ENCODE measurements at regions not wholly inside any gene's neighbourhood (a gene's known extent, or its start where the extent isn't known, plus 50 kb on each side); places are given as distances from the start of the nearest gene placed in this dataset.

- WGBS, result 60% methylated on average over 3 of the region's 3 CpGs
- Histone ChIP-seq H3K4me1 (ENCODE audit: control insufficient read depth, insufficient read depth, low read length) (no peaks in the 10 kb centered on the region), H3K4me3 (ENCODE audit: low read length) (no peak overlapping the region), H3K27me3 (ENCODE audit: control insufficient read depth, insufficient read depth) (no peaks in the 10 kb centered on the region), H3K27ac (ENCODE audit: low read length) (no peak overlapping the region), H3K9me3 (ENCODE audit: control insufficient read depth, low read length) (no peaks in the 10 kb centered on the region)
- ATAC-seq, result no peak
- DNase-seq, result no peak
- intact Hi-C loops (cut with DNase I), result no loop called here
These were observed 209.2 kb upstream of the PMEPA1 start for GRCh38 chr20:57919049-57919448.

GRCh38 chr20:57918551-57918950 lies 208.7 kb upstream of the PMEPA1 start:
- no peak overlapping the region for H3K4me3 ChIP-seq (ENCODE audit: low read length)
- H3K9me3 ChIP-seq (ENCODE audit: control insufficient read depth, low read length), result no peaks in the 10 kb centered on the region
- H3K27ac ChIP-seq (ENCODE audit: low read length), result no peak overlapping the region
- DNase-seq, result no peak
- H3K27me3 ChIP-seq (ENCODE audit: control insufficient read depth, insufficient read depth), result no peaks in the 10 kb centered on the region
- no peaks in the 10 kb centered on the region for H3K4me1 ChIP-seq (ENCODE audit: control insufficient read depth, insufficient read depth, low read length)
- intact Hi-C loops (cut with DNase I), result no loop called here
- 89% methylated on average over 4 of the region's 4 CpGs for WGBS
- ATAC-seq, result no peak

- WGBS, result 69% methylated on average over 4 of the region's 4 CpGs
- H3K4me1 ChIP-seq (ENCODE audit: control insufficient read depth, insufficient read depth, low read length), result no peaks in the 10 kb centered on the region
- DNase-seq (no peak), ATAC-seq (no peak)
- H3K27me3 ChIP-seq (ENCODE audit: control insufficient read depth, insufficient read depth), result no peaks in the 10 kb centered on the region
- intact Hi-C loops (cut with DNase I), result no loop called here
- H3K4me3 ChIP-seq (ENCODE audit: low read length), result no peak overlapping the region
- no peaks in the 10 kb centered on the region for H3K9me3 ChIP-seq (ENCODE audit: control insufficient read depth, low read length)
- H3K27ac ChIP-seq (ENCODE audit: low read length), result no peak overlapping the region
These were observed 204.4 kb upstream of the PMEPA1 start for GRCh38 chr20:57914205-57914604.

GRCh38 chr20:57913156-57913930 lies 203.5 kb upstream of the PMEPA1 start:
- no peaks in the 10 kb centered on the region for H3K9me3 ChIP-seq (ENCODE audit: control insufficient read depth, low read length)
- H3K4me1 ChIP-seq (ENCODE audit: control insufficient read depth, insufficient read depth, low read length), result no peaks in the 10 kb centered on the region
- no peak for ATAC-seq
- no peak overlapping the region for H3K27ac ChIP-seq (ENCODE audit: low read length)
- H3K27me3 ChIP-seq (ENCODE audit: control insufficient read depth, insufficient read depth), result no peaks in the 10 kb centered on the region
- 95% methylated on average over 12 of the region's 12 CpGs for WGBS
- intact Hi-C loops (cut with DNase I), result no loop called here
- H3K4me3 ChIP-seq (ENCODE audit: low read length), result no peak overlapping the region
- no peak for DNase-seq

GRCh38 chr20:57912227-57912582 lies 202.4 kb upstream of the PMEPA1 start:
- DNase-seq (peak in 1 of 3 donors; percentile 31), ATAC-seq (peak; percentile 44 to 86)
- Histone ChIP-seq H3K4me1 (ENCODE audit: control insufficient read depth, insufficient read depth, low read length) (no peaks in the 10 kb centered on the region), H3K27me3 (ENCODE audit: control insufficient read depth, insufficient read depth) (no peaks in the 10 kb centered on the region), H3K9me3 (ENCODE audit: control insufficient read depth, low read length) (no peaks in the 10 kb centered on the region), H3K4me3 (ENCODE audit: low read length) (no peak overlapping the region), H3K27ac (ENCODE audit: low read length) (no peak overlapping the region)
- intact Hi-C loops (cut with DNase I), result no loop called here
- 39% methylated on average over 6 of the region's 6 CpGs for WGBS

GRCh38 chr20:57911512-57912226 lies 201.9 kb upstream of the PMEPA1 start:
- ATAC-seq (no peak), DNase-seq (no peak)
- Histone ChIP-seq H3K27me3 (ENCODE audit: control insufficient read depth, insufficient read depth) (no peaks in the 10 kb centered on the region), H3K27ac (ENCODE audit: low read length) (no peak overlapping the region), H3K4me1 (ENCODE audit: control insufficient read depth, insufficient read depth, low read length) (no peaks in the 10 kb centered on the region), H3K9me3 (ENCODE audit: control insufficient read depth, low read length) (no peaks in the 10 kb centered on the region), H3K4me3 (ENCODE audit: low read length) (no peak overlapping the region)
- 92% methylated on average over 14 of the region's 14 CpGs for WGBS
- intact Hi-C loops (cut with DNase I), result no loop called here

- no peak for DNase-seq
- Histone ChIP-seq H3K9me3 (ENCODE audit: control insufficient read depth, low read length) (no peaks in the 10 kb centered on the region), H3K4me3 (ENCODE audit: low read length) (no peak overlapping the region), H3K27ac (ENCODE audit: low read length) (no peak overlapping the region), H3K4me1 (ENCODE audit: control insufficient read depth, insufficient read depth, low read length) (no peaks in the 10 kb centered on the region), H3K27me3 (ENCODE audit: control insufficient read depth, insufficient read depth) (no peaks in the 10 kb centered on the region)
- WGBS, result 100% methylated on average over 1 of the region's 1 CpG
- intact Hi-C loops (cut with DNase I), result no loop called here
- ATAC-seq, result no peak
These were observed 200.9 kb upstream of the PMEPA1 start for GRCh38 chr20:57910716-57911115.

- H3K27ac ChIP-seq (ENCODE audit: low read length), result no peak overlapping the region
- no peak overlapping the region for H3K4me3 ChIP-seq (ENCODE audit: low read length)
- no peaks in the 10 kb centered on the region for H3K9me3 ChIP-seq (ENCODE audit: control insufficient read depth, low read length)
- ATAC-seq, result no peak
- H3K4me1 ChIP-seq (ENCODE audit: control insufficient read depth, insufficient read depth, low read length), result no peaks in the 10 kb centered on the region
- H3K27me3 ChIP-seq (ENCODE audit: control insufficient read depth, insufficient read depth), result no peaks in the 10 kb centered on the region
- DNase-seq, result no peak
- intact Hi-C loops (cut with DNase I), result no loop called here
- 89% methylated on average over 4 of the region's 4 CpGs for WGBS
These were observed 200.0 kb upstream of the PMEPA1 start for GRCh38 chr20:57909763-57910331.

GRCh38 chr20:57908704-57909630 lies 199.2 kb upstream of the PMEPA1 start:
- Histone ChIP-seq H3K27me3 (ENCODE audit: control insufficient read depth, insufficient read depth) (no peaks in the 10 kb centered on the region), H3K4me3 (ENCODE audit: low read length) (no peak overlapping the region), H3K4me1 (ENCODE audit: control insufficient read depth, insufficient read depth, low read length) (no peaks in the 10 kb centered on the region), H3K9me3 (ENCODE audit: control insufficient read depth, low read length) (no peaks in the 10 kb centered on the region), H3K27ac (ENCODE audit: low read length) (no peak overlapping the region)
- intact Hi-C loops (cut with DNase I), result no loop called here
- 74% methylated on average over 14 of the region's 14 CpGs for WGBS
- ATAC-seq (no peak), DNase-seq (no peak)

GRCh38 chr20:57908226-57908625 lies 198.4 kb upstream of the PMEPA1 start:
- Histone ChIP-seq H3K4me3 (ENCODE audit: low read length) (no peak overlapping the region), H3K27ac (ENCODE audit: low read length) (no peak overlapping the region), H3K4me1 (ENCODE audit: control insufficient read depth, insufficient read depth, low read length) (no peaks in the 10 kb centered on the region), H3K27me3 (ENCODE audit: control insufficient read depth, insufficient read depth) (no peaks in the 10 kb centered on the region), H3K9me3 (ENCODE audit: control insufficient read depth, low read length) (no peaks in the 10 kb centered on the region)
- 90% methylated on average over 9 of the region's 9 CpGs for WGBS
- DNase-seq, result no peak
- intact Hi-C loops (cut with DNase I), result no loop called here
- no peak for ATAC-seq
